ENCODE measurements at regions not wholly inside any gene's neighbourhood (a gene's known extent, or its start where the extent isn't known, plus 50 kb on each side); places are given as distances from the start of the nearest gene placed in this dataset.
"Not testable (repeated sequence)": the region's sequence is repeated elsewhere in the genome, so short reads cannot be mapped to it uniquely, and the experiment has no call there.

GRCh38 chr10:84718877-84719616 is 390.7 kb downstream of the CCSER2 start:
- Histone ChIP-seq H3K4me1 (no peaks in the 10 kb centered on the region), H3K36me3 (no peaks in the 10 kb centered on the region), H3K4me3 (no peak overlapping the region), H3K27ac (no peak overlapping the region), H3K9me3 (no peaks in the 10 kb centered on the region), H3K27me3 (ENCODE audit: low read depth) (no peaks in the 10 kb centered on the region)
- intact Hi-C loops (cut with DNase I) = no loop called here
- DNase-seq = no peak
- ATAC-seq = no peak
- TF ChIP-seq CTCF (IDR thresholded peaks at IDR 0.05) = no peak

- ATAC-seq (no peak), DNase-seq (no peak)
- Histone ChIP-seq H3K27me3 (ENCODE audit: low read depth) (no peaks in the 10 kb centered on the region), H3K9me3 (no peaks in the 10 kb centered on the region), H3K4me3 (no peak overlapping the region), H3K36me3 (no peaks in the 10 kb centered on the region), H3K27ac (no peak overlapping the region), H3K4me1 (no peaks in the 10 kb centered on the region)
- intact Hi-C loops (cut with DNase I) = no loop called here
- no peak for TF ChIP-seq CTCF (IDR thresholded peaks at IDR 0.05)
Measured at GRCh38 chr10:84719687-84720086, 391.3 kb downstream of the CCSER2 start.

GRCh38 chr10:84727398-84727797 is 399.0 kb downstream of the CCSER2 start:
- Histone ChIP-seq H3K27me3 (ENCODE audit: low read depth) (no peaks in the 10 kb centered on the region), H3K9me3 (no peaks in the 10 kb centered on the region), H3K4me1 (no peaks in the 10 kb centered on the region), H3K27ac (no peak overlapping the region), H3K4me3 (no peak overlapping the region), H3K36me3 (no peaks in the 10 kb centered on the region)
- no peak for DNase-seq
- TF ChIP-seq CTCF (IDR thresholded peaks at IDR 0.05) = no peak
- intact Hi-C loops (cut with DNase I) = no loop called here
- ATAC-seq = no peak

GRCh38 chr10:84739126-84739525 is 410.7 kb downstream of the CCSER2 start:
- H3K36me3 ChIP-seq; ATAC-seq; H3K27me3 ChIP-seq (ENCODE audit: low read depth); DNase-seq; H3K27ac ChIP-seq; intact Hi-C loops (cut with DNase I); H3K4me3 ChIP-seq; H3K4me1 ChIP-seq; H3K9me3 ChIP-seq: not testable (repeated sequence)

- H3K36me3 ChIP-seq = no peaks in the 10 kb centered on the region
- intact Hi-C loops (cut with DNase I) = no loop called here
- no peak overlapping the region for H3K4me3 ChIP-seq
- H3K4me1 ChIP-seq = no peaks in the 10 kb centered on the region
- no peak overlapping the region for H3K27ac ChIP-seq
- no peak for TF ChIP-seq CTCF (IDR thresholded peaks at IDR 0.05)
- ATAC-seq = no peak
- no peaks in the 10 kb centered on the region for H3K27me3 ChIP-seq (ENCODE audit: low read depth)
- no peaks in the 10 kb centered on the region for H3K9me3 ChIP-seq
- DNase-seq = no peak
Measured at GRCh38 chr10:84739641-84740040, 411.3 kb downstream of the CCSER2 start.

- Histone ChIP-seq H3K27ac (no peak overlapping the region), H3K4me1 (no peaks in the 10 kb centered on the region), H3K36me3 (no peaks in the 10 kb centered on the region), H3K4me3 (no peak overlapping the region), H3K27me3 (ENCODE audit: low read depth) (no peaks in the 10 kb centered on the region), H3K9me3 (no peaks in the 10 kb centered on the region)
- TF ChIP-seq CTCF (IDR thresholded peaks at IDR 0.05) = peak; percentile 37
- DNase-seq (no peak), ATAC-seq (no peak)
- intact Hi-C loops (cut with DNase I) = no loop called here
Measured at GRCh38 chr10:84743483-84743882, 415.1 kb downstream of the CCSER2 start.

All from lower lobe of right lung (tissue), 2 donors.